HG03025 (cell line): ENCODE measurements at regions not wholly inside any gene's neighbourhood (a gene's known extent, or its start where the extent isn't known, plus 50 kb on each side); places are given as distances from the start of the nearest gene placed in this dataset.

Source experiments
- ATAC-seq: cut with Tn5 transposase; IDR thresholded peaks from one replicate; pipeline ENCODE4 v1.9.1; 2021; ENCODE audit warnings: mild to moderate bottlenecking, moderate library complexity; ENCODE audit not compliant: unreplicated experiment, low FRiP score

- no peak for ATAC-seq
Observed at GRCh38 chr13:31853643-31854326, 114.5 kb downstream of the RXFP2 start.

- no peak for ATAC-seq
Observed at GRCh38 chr13:31859571-31859970, 120.2 kb downstream of the RXFP2 start.

GRCh38 chr13:31860002-31860401, 120.7 kb downstream of the RXFP2 start:
- no peak for ATAC-seq

GRCh38 chr13:31862828-31863227, 123.5 kb downstream of the RXFP2 start:
- ATAC-seq = no peak

- no peak for ATAC-seq
Observed at GRCh38 chr13:31864307-31864706, 125.0 kb downstream of the RXFP2 start.

- no peak for ATAC-seq
Observed at GRCh38 chr13:31866099-31866498, 126.8 kb downstream of the RXFP2 start.

- no peak for ATAC-seq
Observed at GRCh38 chr13:31867709-31868108, 128.4 kb downstream of the RXFP2 start.

GRCh38 chr13:31869582-31869981, 130.3 kb downstream of the RXFP2 start:
- no peak for ATAC-seq

- no peak for ATAC-seq
Observed at GRCh38 chr13:31870511-31870910, 131.2 kb downstream of the RXFP2 start.

- no peak for ATAC-seq
Observed at GRCh38 chr13:31873145-31873544, 133.8 kb downstream of the RXFP2 start.

- ATAC-seq = no peak
Observed at GRCh38 chr13:31875134-31875533, 135.8 kb downstream of the RXFP2 start.

- no peak for ATAC-seq
Observed at GRCh38 chr13:31878052-31878451, 138.7 kb downstream of the RXFP2 start.

- no peak for ATAC-seq
Observed at GRCh38 chr13:31878495-31878894, 139.2 kb downstream of the RXFP2 start.

GRCh38 chr13:31878955-31879354, 139.6 kb downstream of the RXFP2 start:
- no peak for ATAC-seq

- ATAC-seq = no peak
Observed at GRCh38 chr13:31880851-31881494, 141.6 kb downstream of the RXFP2 start.

- ATAC-seq = no peak
Observed at GRCh38 chr13:31881495-31881882, 142.2 kb downstream of the RXFP2 start.

- no peak for ATAC-seq
Observed at GRCh38 chr13:31882794-31883193, 143.5 kb downstream of the RXFP2 start.

GRCh38 chr13:31884556-31884955, 145.2 kb downstream of the RXFP2 start:
- ATAC-seq = no peak

GRCh38 chr13:31885994-31886393, 145.6 kb upstream of the FRY start:
- ATAC-seq = no peak

GRCh38 chr13:31887286-31887685, 144.3 kb upstream of the FRY start:
- no peak for ATAC-seq

GRCh38 chr13:31890946-31891345, 140.6 kb upstream of the FRY start:
- ATAC-seq = no peak

- no peak for ATAC-seq
Observed at GRCh38 chr13:31891472-31891871, 140.1 kb upstream of the FRY start.
